ENCODE measurements at regions not wholly inside any gene's neighbourhood (a gene's known extent, or its start where the extent isn't known, plus 50 kb on each side); places are given as distances from the start of the nearest gene placed in this dataset.

DNA sequence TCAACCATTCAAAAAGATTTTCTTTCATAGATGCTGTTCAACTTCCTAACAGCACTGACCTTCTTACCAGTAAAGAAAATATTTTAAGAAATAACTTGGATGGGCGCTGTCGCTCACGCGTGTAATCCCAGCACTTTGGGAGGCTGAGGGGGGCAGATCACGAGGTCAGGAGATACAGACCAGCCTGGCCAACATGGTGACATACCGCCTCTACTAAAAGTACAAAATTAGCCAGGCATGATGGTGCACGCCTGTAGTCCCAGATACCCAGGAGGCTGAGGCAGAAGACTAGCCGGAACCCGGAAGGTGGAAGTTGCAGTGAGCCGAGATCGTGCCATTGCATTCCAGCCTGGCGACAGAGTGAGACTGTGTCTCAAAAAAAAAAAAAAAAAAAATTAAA is 865.7 kb upstream of the SLC10A2 start:
- intact Hi-C loops (cut with DNase I) = no loop called here
- H3K27ac ChIP-seq = no peak overlapping the region
- WGBS (ENCODE audit: insufficient coverage, low coverage, low lambda C conversion rate, missing lambda C conversion rate) = 68% methylated on average over 8 of the region's 12 CpGs
- H3K4me1 ChIP-seq = no peaks in the 10 kb centered on the region
- no peaks in the 10 kb centered on the region for H3K27me3 ChIP-seq
- DNase-seq (no peak), ATAC-seq (no peak)
- TF ChIP-seq POLR2A (IDR thresholded peaks at IDR 0.05) (no peak), CTCF (IDR thresholded peaks at IDR 0.05) (no peak)
- no peaks in the 10 kb centered on the region for H3K36me3 ChIP-seq
- H3K4me3 ChIP-seq = no peak overlapping the region
- no peaks in the 10 kb centered on the region for H3K9me3 ChIP-seq

DNA sequence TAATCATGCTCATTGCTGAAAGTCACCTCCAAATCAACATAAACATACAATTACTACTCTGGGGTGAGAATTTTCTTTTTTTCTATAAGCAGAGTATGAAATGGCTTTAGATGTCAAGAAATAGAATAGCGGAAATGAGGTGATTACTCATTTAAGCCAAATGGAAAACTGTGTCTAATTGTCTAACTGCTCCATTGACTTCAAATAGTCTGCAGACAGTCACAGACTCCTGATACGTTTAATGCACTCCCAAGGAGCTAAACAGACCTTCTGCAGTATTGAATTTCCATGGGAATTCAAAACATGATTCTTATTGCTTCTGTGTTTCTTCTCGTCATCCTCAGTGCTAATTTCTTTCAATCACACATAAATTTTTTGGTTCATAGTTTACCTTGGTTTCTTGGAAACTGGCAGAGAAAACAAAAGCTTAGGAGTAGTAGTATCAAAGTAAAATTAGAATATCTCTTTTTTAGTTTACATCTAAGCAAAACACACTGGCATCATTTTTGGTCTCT is 865.2 kb upstream of the SLC10A2 start:
- WGBS (ENCODE audit: insufficient coverage, low coverage, low lambda C conversion rate, missing lambda C conversion rate) = 61% methylated on average over 3 of the region's 3 CpGs
- ATAC-seq (no peak), DNase-seq (no peak)
- intact Hi-C loops (cut with DNase I) = no loop called here
- TF ChIP-seq POLR2A (IDR thresholded peaks at IDR 0.05) = no peak
- TF ChIP-seq CTCF (IDR thresholded peaks at IDR 0.05) = no peak
- Histone ChIP-seq H3K27me3 (no peaks in the 10 kb centered on the region), H3K27ac (no peak overlapping the region), H3K9me3 (no peaks in the 10 kb centered on the region), H3K36me3 (no peaks in the 10 kb centered on the region), H3K4me3 (no peak overlapping the region), H3K4me1 (no peaks in the 10 kb centered on the region)

GRCh38 chr13:103926118-103926517 is 859.9 kb upstream of the SLC10A2 start:
- H3K27ac ChIP-seq = no peak overlapping the region
- no peaks in the 10 kb centered on the region for H3K9me3 ChIP-seq
- H3K4me3 ChIP-seq = no peak overlapping the region
- ATAC-seq = no peak
- H3K27me3 ChIP-seq = no peaks in the 10 kb centered on the region
- no peaks in the 10 kb centered on the region for H3K36me3 ChIP-seq
- intact Hi-C loops (cut with DNase I) = no loop called here
- 45% methylated on average over 3 of the region's 3 CpGs for WGBS (ENCODE audit: insufficient coverage, low coverage, low lambda C conversion rate, missing lambda C conversion rate)
- no peak for DNase-seq
- TF ChIP-seq CTCF (IDR thresholded peaks at IDR 0.05) = no peak
- no peak for TF ChIP-seq POLR2A (IDR thresholded peaks at IDR 0.05)
- no peaks in the 10 kb centered on the region for H3K4me1 ChIP-seq

DNA sequence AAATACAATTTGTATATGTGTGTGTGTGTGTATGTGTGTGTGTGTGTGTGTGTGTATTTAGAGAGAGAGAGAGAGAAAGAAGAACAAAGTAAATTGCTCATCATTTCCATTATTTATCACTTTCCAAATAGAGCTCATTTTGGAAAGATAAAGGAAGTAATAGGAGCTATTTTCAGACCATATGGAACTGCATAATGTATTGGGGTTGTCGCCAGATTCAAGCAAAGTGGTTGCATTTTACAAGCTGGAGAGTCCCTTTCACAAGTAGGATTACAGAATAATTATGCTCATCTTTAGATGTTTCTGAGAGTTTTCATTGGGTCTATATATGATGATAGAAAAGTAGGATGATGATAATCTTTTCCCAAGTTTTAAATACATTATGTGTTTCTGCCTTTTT is 842.7 kb upstream of the SLC10A2 start:
- ATAC-seq (no peak), DNase-seq (no peak)
- Histone ChIP-seq H3K27ac (no peak overlapping the region), H3K4me3 (no peak overlapping the region), H3K9me3 (no peaks in the 10 kb centered on the region), H3K36me3 (no peaks in the 10 kb centered on the region), H3K4me1 (no peaks in the 10 kb centered on the region), H3K27me3 (no peaks in the 10 kb centered on the region)
- WGBS (ENCODE audit: insufficient coverage, low coverage, low lambda C conversion rate, missing lambda C conversion rate) = 67% methylated on average over 1 of the region's 1 CpG
- intact Hi-C loops (cut with DNase I) = no loop called here
- TF ChIP-seq POLR2A (IDR thresholded peaks at IDR 0.05) (no peak), CTCF (IDR thresholded peaks at IDR 0.05) (no peak)

GRCh38 chr13:103908274-103908673 is 842.1 kb upstream of the SLC10A2 start:
- DNase-seq = no peak
- TF ChIP-seq CTCF (IDR thresholded peaks at IDR 0.05) = no peak
- no peak for TF ChIP-seq POLR2A (IDR thresholded peaks at IDR 0.05)
- Histone ChIP-seq H3K4me1 (no peaks in the 10 kb centered on the region), H3K27ac (no peak overlapping the region), H3K27me3 (no peaks in the 10 kb centered on the region), H3K9me3 (no peaks in the 10 kb centered on the region), H3K4me3 (no peak overlapping the region), H3K36me3 (no peaks in the 10 kb centered on the region)
- 32% methylated on average over 5 of the region's 5 CpGs for WGBS (ENCODE audit: insufficient coverage, low coverage, low lambda C conversion rate, missing lambda C conversion rate)
- ATAC-seq = no peak
- intact Hi-C loops (cut with DNase I) = no loop called here

All from right lobe of liver (tissue), 6 donors.